GM21528 (cell line): ENCODE measurements at regions not wholly inside any gene's neighbourhood (a gene's known extent, or its start where the extent isn't known, plus 50 kb on each side); places are given as distances from the start of the nearest gene placed in this dataset.

ENCODE experiments used
- ATAC-seq: cut with Tn5 transposase; IDR thresholded peaks from one replicate; pipeline ENCODE4 v1.9.1; 2021; ENCODE audit warnings: mild to moderate bottlenecking, moderate library complexity; ENCODE audit not compliant: unreplicated experiment, low FRiP score

- ATAC-seq, result no peak
These were observed 547.5 kb downstream of the ELAVL2 start for GRCh38 chr9:23278561-23278960.

- no peak for ATAC-seq
These were observed 538.6 kb downstream of the ELAVL2 start for GRCh38 chr9:23287390-23287789.

- ATAC-seq, result no peak
These were observed 537.5 kb downstream of the ELAVL2 start for GRCh38 chr9:23288545-23288944.

- no peak for ATAC-seq
These were observed 535.1 kb downstream of the ELAVL2 start for GRCh38 chr9:23290973-23291372.

- ATAC-seq, result no peak
These were observed 523.8 kb downstream of the ELAVL2 start for GRCh38 chr9:23302281-23302680.

- ATAC-seq, result no peak
These were observed 519.3 kb downstream of the ELAVL2 start for GRCh38 chr9:23306731-23307130.

GRCh38 chr9:23307731-23308513, 518.1 kb downstream of the ELAVL2 start:
- ATAC-seq, result no peak

- no peak for ATAC-seq
These were observed 516.2 kb downstream of the ELAVL2 start for GRCh38 chr9:23309800-23310199.

GRCh38 chr9:23314247-23314646, 511.8 kb downstream of the ELAVL2 start:
- ATAC-seq, result no peak

GRCh38 chr9:23319092-23319491, 506.9 kb downstream of the ELAVL2 start:
- ATAC-seq, result no peak

GRCh38 chr9:23321049-23321448, 505.0 kb downstream of the ELAVL2 start:
- no peak for ATAC-seq

GRCh38 chr9:23322392-23322791, 503.6 kb downstream of the ELAVL2 start:
- no peak for ATAC-seq

GRCh38 chr9:23324511-23324910, 501.5 kb downstream of the ELAVL2 start:
- ATAC-seq, result no peak

- ATAC-seq, result no peak
These were observed 499.4 kb downstream of the ELAVL2 start for GRCh38 chr9:23326597-23326996.

GRCh38 chr9:23341346-23341745, 484.7 kb downstream of the ELAVL2 start:
- ATAC-seq, result no peak

GRCh38 chr9:23342291-23342690, 483.7 kb downstream of the ELAVL2 start:
- ATAC-seq, result no peak

GRCh38 chr9:23343226-23343625, 482.8 kb downstream of the ELAVL2 start:
- no peak for ATAC-seq

GRCh38 chr9:23361096-23361495, 464.9 kb downstream of the ELAVL2 start:
- ATAC-seq, result no peak

GRCh38 chr9:23372703-23373102, 453.3 kb downstream of the ELAVL2 start:
- no peak for ATAC-seq

GRCh38 chr9:23375511-23375910, 450.5 kb downstream of the ELAVL2 start:
- no peak for ATAC-seq

GRCh38 chr9:23379842-23380241, 446.2 kb downstream of the ELAVL2 start:
- ATAC-seq, result no peak

GRCh38 chr9:23380821-23381220, 445.2 kb downstream of the ELAVL2 start:
- ATAC-seq, result no peak

GRCh38 chr9:23382418-23382817, 443.6 kb downstream of the ELAVL2 start:
- no peak for ATAC-seq
